GM18502 (cell line): ENCODE measurements at regions not wholly inside any gene's neighbourhood (a gene's known extent, or its start where the extent isn't known, plus 50 kb on each side); places are given as distances from the start of the nearest gene placed in this dataset.
"Not testable (repeated sequence)": the region's sequence is repeated elsewhere in the genome, so short reads cannot be mapped to it uniquely, and the experiment has no call there.

ENCODE experiments used
- ATAC-seq: cut with Tn5 transposase; IDR thresholded peaks from one replicate; pipeline ENCODE4 v1.9.1; 2021; ENCODE audit warnings: mild to moderate bottlenecking; ENCODE audit not compliant: unreplicated experiment, poor library complexity

- not testable (repeated sequence) for ATAC-seq
Measured at GRCh38 chrX:14984425-14984824, 111.2 kb downstream of the MOSPD2 start.
